ENCODE measurements at regions not wholly inside any gene's neighbourhood (a gene's known extent, or its start where the extent isn't known, plus 50 kb on each side); places are given as distances from the start of the nearest gene placed in this dataset.
A peak's percentile ranks its signal among the peaks of the same experiment; 100 is the strongest.

- no peak for DNase-seq
Measured at GRCh38 chr16:66004699-66005098, 361.8 kb upstream of the CDH5 start.

DNA sequence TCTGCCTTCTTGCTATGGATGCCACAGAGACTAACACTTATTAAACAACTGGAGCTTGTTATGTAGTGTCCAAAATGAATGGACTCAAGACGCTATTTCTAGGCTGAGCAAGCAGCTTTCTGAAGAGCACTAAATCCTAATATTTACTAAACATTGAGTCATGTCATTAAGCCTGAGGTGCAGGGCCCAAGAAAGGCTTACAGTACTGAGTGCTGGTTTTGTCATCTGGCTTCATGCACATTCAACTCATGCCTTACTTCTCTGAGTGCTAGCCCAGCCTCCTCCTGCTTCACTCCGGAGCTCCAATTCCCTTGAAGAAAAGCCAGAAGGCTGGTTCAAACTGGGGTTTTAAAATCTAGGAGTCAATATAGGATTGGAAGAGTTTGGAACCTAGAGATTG lies 363.3 kb upstream of the CDH5 start:
- DNase-seq = no peak

GRCh38 chr16:66002601-66003000 lies 363.9 kb upstream of the CDH5 start:
- DNase-seq = no peak

DNA sequence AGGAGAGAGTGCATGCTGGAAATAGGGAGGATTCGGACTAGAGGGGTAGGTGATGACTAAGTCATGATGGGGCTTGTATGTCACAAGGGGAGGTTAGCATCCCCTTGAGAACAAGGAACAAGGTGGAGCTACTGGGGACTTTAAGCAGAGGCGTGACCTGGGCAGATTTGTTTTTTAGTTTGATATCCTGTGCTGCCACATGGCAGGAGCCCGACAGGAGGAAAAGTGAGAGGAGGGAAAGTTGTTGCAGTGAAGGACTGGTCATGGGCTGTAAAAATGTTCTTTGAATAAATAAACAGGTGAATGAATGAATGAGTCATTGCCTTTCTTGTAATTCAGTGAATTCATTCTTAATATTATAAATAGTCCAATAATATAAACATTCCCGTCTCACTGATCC lies 365.1 kb upstream of the CDH5 start:
- no peak for DNase-seq

DNA sequence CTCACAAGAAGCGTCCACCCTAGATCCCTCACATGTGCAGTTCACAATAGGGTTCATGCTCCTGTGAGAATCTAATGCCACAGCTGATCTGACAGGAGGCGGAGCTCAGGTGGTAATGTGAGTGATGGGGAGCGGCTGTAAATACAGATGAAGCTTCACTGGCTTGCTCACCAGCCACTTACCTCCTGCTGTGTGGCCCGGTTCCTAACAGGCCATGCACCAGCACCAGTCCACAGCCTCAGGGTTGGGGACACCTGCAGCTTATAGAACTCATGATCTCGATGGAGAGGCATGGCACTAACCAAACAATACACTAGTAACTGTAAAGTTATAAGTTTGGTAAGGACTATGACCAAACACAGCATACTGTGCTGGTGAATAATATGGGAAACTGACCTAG lies 368.0 kb upstream of the CDH5 start:
- DNase-seq = no peak

GRCh38 chr16:65994291-65994690 lies 372.2 kb upstream of the CDH5 start:
- DNase-seq = no peak

DNA sequence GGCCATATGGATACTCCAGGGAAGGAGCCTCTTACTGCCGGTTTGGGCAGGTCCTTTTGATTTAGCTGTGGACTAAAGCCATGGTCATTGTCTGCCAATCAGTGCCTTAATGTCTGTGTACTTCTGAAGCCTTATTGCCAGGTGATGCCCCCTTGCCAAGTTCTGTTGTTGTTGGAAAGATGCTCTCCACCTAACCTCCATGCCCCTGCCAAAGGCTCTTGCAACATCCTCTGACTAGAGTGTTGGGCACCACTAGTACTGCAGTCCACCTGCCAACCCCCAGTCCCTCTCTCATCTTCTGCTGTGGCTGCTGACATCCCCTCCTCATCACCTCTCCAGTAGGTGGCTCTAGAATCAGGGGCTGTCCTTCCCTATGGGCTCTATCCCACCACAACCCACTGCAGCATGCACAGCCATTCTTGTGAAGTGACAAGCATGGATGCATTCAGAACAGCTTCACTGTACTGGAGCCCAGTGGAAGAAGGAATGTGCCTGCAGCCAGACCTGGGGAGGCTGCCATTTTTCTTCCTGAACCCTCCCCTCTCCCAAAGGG lies 375.3 kb upstream of the CDH5 start:
- DNase-seq = no peak

GRCh38 chr16:65989861-65990604 lies 376.5 kb upstream of the CDH5 start:
- no peak for DNase-seq

DNA sequence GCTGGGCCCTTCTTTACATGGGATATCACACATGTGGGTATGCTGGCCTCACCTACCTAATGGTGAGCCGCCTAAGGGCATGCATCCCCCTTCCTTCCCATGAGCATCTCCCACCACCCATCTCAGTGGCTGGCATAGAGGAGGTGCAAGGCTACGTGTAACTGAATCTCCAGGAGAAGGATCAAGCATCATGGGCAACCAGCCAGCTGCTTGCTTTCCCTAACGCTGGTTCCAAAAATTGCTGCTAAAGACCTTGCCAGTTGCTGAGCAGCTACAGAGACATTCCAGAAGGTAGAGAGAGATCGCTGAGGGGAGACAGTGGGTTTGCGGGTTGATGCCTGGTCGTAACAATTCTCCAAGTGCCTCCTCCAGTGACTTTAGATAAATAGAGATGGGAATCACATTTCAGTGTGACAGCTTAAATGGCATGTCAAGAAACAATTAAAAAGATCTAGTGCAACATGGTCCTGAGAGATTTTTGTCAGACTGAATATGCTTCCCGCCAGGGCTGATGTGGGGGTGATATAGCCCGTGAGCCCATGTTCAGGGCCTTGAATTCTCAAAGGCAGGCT lies 378.4 kb upstream of the CDH5 start:
- no peak for DNase-seq

DNA sequence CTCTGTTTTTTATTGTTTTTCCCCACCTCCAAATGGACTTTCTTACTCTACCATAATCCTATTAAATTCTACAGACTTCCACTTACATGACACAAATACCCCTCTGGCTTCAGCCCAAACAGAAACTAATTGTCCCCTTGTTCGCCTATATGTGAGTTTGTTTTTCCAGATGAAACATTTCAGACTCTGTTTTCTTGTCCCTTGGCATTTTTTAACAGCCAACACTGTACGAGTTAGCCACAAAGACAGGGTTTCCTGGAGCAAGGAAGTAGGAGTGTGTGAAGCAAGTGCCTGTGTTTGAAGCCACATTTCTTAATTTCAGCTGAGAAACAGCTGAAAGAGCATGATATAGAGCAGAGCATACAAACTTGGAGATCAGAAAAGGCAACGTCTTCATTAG lies 382.2 kb upstream of the CDH5 start:
- DNase-seq = no peak

GRCh38 chr16:65981057-65981456 lies 385.4 kb upstream of the CDH5 start:
- DNase-seq = no peak

DNA sequence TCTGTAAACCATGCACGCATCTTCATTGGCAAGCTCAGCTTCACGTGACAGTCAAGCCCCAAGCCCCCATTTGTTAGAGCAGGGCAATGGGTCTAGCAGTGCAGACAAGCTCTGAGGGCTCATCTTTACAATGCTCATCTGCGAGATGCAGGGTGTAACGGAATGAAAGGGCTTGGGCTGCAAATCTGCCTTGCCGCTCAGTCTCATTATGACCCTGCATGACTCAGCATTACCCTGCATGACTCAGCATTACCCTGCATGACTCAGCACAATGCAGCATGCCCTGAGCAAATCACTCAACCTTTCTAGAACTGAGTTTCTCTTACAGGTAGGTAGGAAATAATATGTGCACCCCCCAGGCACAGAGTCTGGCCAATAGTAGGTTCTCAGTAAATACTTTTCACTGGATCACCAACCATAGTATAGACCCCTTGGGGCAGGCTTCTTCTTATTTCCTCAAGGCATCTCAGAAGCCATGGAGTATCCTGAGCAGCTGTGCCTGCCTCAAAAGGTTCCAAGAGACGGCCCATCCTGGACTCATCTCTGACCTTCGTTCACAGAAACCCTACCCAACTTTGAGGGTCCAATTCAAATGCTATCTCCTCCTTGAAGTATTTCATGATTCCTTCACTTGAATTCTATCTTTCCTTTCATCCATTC lies 391.3 kb upstream of the CDH5 start:
- DNase-seq = peak in 1 of 5 experiments; percentile 42

DNA sequence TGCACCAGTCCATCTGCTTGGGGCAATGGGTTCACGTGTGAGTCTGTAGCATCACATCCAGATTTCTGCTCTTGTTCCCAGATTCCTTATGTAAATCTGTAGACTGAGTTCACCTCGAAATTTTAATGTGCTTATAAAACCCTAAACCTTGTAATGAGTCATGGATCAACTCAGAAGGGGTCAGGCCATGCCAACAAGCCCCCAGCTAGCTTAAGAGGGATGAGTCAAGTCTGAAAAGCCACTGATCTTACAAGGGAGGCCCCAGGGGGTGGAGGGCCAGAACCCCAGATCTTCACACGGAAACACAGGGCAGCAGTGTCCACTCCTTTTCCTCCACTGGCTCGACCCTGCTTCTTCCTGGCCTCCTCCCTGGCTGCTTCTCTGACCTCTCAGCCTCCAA lies 399.1 kb upstream of the CDH5 start:
- DNase-seq = no peak

DNA sequence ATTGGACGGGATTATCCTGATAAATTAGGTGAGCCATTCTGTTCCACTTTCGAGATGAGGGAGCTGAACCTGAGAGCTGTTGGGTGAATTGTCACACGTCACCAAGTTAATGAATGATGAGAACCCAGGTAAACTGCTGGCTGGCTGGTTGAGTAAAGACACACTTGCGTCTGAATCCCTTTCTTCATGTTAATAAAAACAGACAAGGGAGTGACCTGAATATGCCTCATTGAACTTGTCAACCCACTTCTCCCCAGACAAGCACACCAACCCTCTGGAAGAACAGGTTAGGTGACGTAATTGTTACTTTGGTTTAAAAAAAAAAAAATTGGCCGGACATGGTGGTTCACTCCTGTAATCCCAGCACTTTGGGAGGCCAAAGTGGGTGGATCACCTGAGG lies 400.9 kb upstream of the CDH5 start:
- no peak for DNase-seq

- DNase-seq = no peak
Measured at GRCh38 chr16:65964752-65965151, 401.7 kb upstream of the CDH5 start.

- no peak for DNase-seq
Measured at GRCh38 chr16:65961476-65962143, 404.9 kb upstream of the CDH5 start.

DNA sequence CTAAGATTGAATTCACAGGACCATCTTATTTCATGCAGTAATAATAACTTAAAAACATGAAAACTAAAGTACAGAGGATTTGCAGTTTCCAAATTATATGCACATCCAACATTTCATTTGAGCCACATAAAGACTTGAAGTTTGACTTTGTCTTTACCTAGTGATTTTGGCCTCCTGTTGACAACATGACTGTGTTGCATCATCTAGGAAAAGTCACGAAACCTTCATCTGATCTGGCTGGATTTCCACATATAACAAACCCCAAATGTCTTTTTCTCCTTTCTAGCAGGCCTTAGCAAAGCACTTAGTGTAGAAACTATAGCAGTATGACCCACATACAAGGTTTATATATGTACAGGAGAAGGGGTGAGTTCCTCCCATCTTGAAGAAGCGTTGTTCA lies 406.5 kb upstream of the CDH5 start:
- DNase-seq = no peak

DNA sequence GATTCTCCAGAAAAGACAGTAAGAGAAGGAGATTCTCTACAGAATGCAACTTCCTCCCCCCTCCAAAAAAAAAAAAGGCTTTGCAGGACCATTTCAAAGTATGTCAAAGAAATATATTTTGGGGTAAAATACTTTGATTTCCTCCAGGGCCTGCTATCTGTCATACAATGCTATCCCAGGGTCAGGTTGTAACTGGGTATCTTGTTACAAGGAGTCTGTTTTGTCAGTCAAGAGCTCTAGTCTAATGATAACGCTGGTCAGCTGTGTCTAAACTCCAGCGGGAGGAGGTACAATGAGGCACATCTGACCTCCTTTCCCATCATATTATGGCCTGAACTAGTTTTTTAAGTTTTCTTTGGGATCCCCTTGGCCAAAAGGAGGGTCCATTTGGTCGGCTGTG lies 408.4 kb upstream of the CDH5 start:
- DNase-seq = no peak

- DNase-seq = no peak
Measured at GRCh38 chr16:65956100-65956499, 410.4 kb upstream of the CDH5 start.

DNA sequence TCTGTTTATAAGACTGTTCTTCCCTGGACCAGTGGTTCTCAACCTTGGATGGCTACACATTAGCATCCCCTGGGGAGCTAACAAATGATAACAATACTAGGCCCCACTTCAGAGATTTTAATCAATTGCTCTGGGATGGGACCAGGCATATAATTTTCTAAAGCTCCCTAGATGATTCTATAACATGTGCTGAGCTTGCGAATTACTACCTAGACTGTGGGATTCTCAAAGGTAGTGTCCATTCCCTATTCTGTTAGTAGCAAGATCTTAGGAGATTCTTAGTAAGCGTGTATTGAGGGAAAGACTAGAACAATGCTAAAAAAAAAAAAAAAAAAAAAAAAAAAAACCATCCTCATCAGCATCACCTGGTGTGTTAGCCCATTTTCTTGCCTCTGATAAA lies 412.0 kb upstream of the CDH5 start:
- no peak for DNase-seq

GRCh38 chr16:65950211-65950610 lies 416.3 kb upstream of the CDH5 start:
- no peak for DNase-seq

DNA sequence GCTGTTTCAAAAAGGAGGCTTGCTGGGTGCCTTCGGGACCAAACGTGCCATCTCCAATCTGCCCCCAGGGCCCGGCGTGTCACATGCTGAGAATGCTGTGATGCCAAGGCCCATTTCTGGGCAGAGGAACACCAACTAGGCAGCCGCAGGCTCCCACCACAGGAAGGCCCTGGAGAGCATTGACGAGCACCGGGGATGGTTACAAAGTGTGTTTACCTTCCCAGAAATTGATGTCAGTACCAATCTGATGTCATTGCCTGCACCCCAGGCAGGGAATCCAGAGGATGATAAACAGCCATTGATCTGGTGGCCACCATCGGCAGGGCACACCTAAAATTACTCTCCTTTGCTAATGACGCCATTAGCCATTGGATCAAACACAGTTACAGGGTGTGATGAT lies 418.1 kb upstream of the CDH5 start:
- no peak for DNase-seq

GRCh38 chr16:65947951-65948350 lies 418.5 kb upstream of the CDH5 start:
- DNase-seq = no peak

DNA sequence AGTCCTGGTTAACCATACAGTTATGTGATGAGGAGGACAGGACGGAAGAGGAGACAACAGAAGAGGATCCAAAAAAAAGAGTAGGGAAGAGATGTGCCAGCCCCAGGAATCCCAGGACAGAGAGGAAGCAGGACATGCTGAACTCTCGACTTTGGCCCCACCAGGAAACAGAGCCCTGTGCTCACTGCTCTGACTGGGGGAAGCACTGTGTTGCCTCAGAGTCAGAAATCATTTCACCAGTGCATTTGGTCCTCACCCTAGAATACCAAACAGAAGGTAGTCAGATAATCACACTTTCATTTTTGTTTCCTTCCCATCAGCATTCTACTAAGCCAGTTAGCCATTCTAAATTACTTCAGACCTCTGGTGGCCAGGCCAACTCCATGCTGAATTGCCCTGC lies 421.0 kb upstream of the CDH5 start:
- DNase-seq = no peak
